Sciatic nerve (tissue), 2 donors: ENCODE measurements at regions not wholly inside any gene's neighbourhood (a gene's known extent, or its start where the extent isn't known, plus 50 kb on each side); places are given as distances from the start of the nearest gene placed in this dataset.

Experiments
- ATAC-seq: fragments of 200-7000 bp; cut with Tn5 transposase; one replicate; pipeline ENCODE4 v1.9.1; 2020; ENCODE audit warnings: mild to moderate bottlenecking, moderate library complexity
- DNase-seq: peaks from one replicate; pipeline ENCODE4 v3.0.0-alpha.2; 2020; ENCODE audit warnings: low spot score
- intact Hi-C: fragments of 100-400 bp; cut with DNase I; formaldehyde crosslinking; loops from one replicate; pipeline ENCODE4 v1.14.2; 2022
- donor health status: DM: no; HTN: no; CAD: no.
- donor health status: DM: no; HTN: no; CAD: no.

- intact Hi-C loops = no loop called here
Measured at GRCh38 chr9:6703898-6704639, 53.7 kb upstream of the KDM4C start.

GRCh38 chr9:6702707-6703106, 55.1 kb upstream of the KDM4C start:
- DNase-seq (peak; percentile 32), ATAC-seq (no peak)
- intact Hi-C loops = no loop called here

More at GRCh38 chr9:6703898-6704639, 53.7 kb upstream of the KDM4C start:
- ATAC-seq (peak; percentile 97), DNase-seq (peak; percentile 93)

DNA sequence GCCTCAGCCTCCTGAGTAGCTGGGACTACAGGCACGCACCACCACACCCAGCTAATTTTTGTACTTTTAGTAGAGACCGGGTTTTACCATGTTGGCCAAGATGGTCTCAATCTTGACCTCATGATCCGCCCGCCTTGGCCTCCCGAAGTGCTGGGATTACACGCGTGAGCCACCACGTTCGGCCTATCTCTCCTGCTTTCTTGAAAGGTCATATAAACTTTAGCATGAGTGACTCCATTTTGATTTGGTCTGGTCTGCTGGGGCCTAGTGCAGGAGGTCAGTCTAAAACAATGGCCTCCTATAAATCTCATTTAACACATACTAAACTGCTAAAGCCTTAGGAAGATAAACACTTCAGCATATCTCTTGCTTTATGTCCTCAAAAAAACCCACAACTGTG, 50.6 kb upstream of the GLDC start:
- intact Hi-C loops = no loop called here
- no peak for ATAC-seq
- DNase-seq = no peak

GRCh38 chr9:6695121-6695814, 49.7 kb upstream of the GLDC start:
- ATAC-seq = no peak

More at GRCh38 chr9:6695121-6695814, 49.7 kb upstream of the GLDC start:
- intact Hi-C loops = no loop called here
- DNase-seq = no peak
